Hematopoietic multipotent progenitor cell (in vitro differentiated cells): ENCODE measurements at regions not wholly inside any gene's neighbourhood (a gene's known extent, or its start where the extent isn't known, plus 50 kb on each side); places are given as distances from the start of the nearest gene placed in this dataset.
A peak's percentile ranks its signal among the peaks of the same experiment; 100 is the strongest.

Experiments
- DNase-seq, 3 donors: peaks; one replicate each; pipeline ENCODE4 v3.0.0-alpha.2; 2011 to 2015; ENCODE audit warnings: low read depth in 2 of 3, low spot score in 2 of 3

GRCh38 chr2:157036726-157037125, 220.8 kb upstream of the GALNT5 start:
- no peak for DNase-seq

- DNase-seq, result no peak
These were observed 213.7 kb upstream of the GALNT5 start for GRCh38 chr2:157043786-157044185.

- DNase-seq, result no peak
These were observed 211.1 kb upstream of the GALNT5 start for GRCh38 chr2:157046396-157046795.

- DNase-seq, result no peak
These were observed 204.8 kb upstream of the GALNT5 start for GRCh38 chr2:157052685-157053224.

- no peak for DNase-seq
These were observed 203.6 kb upstream of the GALNT5 start for GRCh38 chr2:157053876-157054275.

- DNase-seq, result peak in 1 of 3 donors; percentile 40
These were observed 201.8 kb upstream of the GALNT5 start for GRCh38 chr2:157055660-157056199.

- peak in 1 of 3 donors; percentile 1 for DNase-seq
These were observed 201.3 kb upstream of the GALNT5 start for GRCh38 chr2:157056200-157056676.

- no peak for DNase-seq
These were observed 199.3 kb upstream of the GALNT5 start for GRCh38 chr2:157058161-157058560.

GRCh38 chr2:157059036-157059435, 198.5 kb upstream of the GALNT5 start:
- DNase-seq, result no peak

- no peak for DNase-seq
These were observed 195.7 kb upstream of the GALNT5 start for GRCh38 chr2:157061799-157062198.

- no peak for DNase-seq
These were observed 189.9 kb upstream of the GALNT5 start for GRCh38 chr2:157067562-157067961.

GRCh38 chr2:157068237-157068636, 189.3 kb upstream of the GALNT5 start:
- no peak for DNase-seq

- DNase-seq, result no peak
These were observed 181.6 kb upstream of the GALNT5 start for GRCh38 chr2:157075924-157076323.

GRCh38 chr2:157076526-157077161, 180.9 kb upstream of the GALNT5 start:
- no peak for DNase-seq

- no peak for DNase-seq
These were observed 179.7 kb upstream of the GALNT5 start for GRCh38 chr2:157077753-157078350.

GRCh38 chr2:157082950-157083349, 174.6 kb upstream of the GALNT5 start:
- DNase-seq, result no peak

GRCh38 chr2:157085522-157085921, 172.0 kb upstream of the GALNT5 start:
- DNase-seq, result no peak

GRCh38 chr2:157087373-157088002, 170.0 kb upstream of the GALNT5 start:
- DNase-seq, result no peak

GRCh38 chr2:157093666-157094065, 163.8 kb upstream of the GALNT5 start:
- DNase-seq, result no peak

GRCh38 chr2:157105372-157105771, 152.1 kb upstream of the GALNT5 start:
- DNase-seq, result no peak

- DNase-seq, result no peak
These were observed 150.6 kb upstream of the GALNT5 start for GRCh38 chr2:157106950-157107349.

GRCh38 chr2:157107460-157107859, 150.0 kb upstream of the GALNT5 start:
- DNase-seq, result no peak
